NCI-H2107 treated with DMSO at 0.1 percent for 48 hours (cell line): ENCODE measurements at regions not wholly inside any gene's neighbourhood (a gene's known extent, or its start where the extent isn't known, plus 50 kb on each side); places are given as distances from the start of the nearest gene placed in this dataset.
"Not testable (repeated sequence)": the region's sequence is repeated elsewhere in the genome, so short reads cannot be mapped to it uniquely, and the experiment has no call there.

Experiments used
- DNase-seq: peaks from one replicate; lab custom pipeline; 2025; ENCODE audit not compliant: unreplicated experiment; lab: John Stamatoyannopoulos, UW

DNA sequence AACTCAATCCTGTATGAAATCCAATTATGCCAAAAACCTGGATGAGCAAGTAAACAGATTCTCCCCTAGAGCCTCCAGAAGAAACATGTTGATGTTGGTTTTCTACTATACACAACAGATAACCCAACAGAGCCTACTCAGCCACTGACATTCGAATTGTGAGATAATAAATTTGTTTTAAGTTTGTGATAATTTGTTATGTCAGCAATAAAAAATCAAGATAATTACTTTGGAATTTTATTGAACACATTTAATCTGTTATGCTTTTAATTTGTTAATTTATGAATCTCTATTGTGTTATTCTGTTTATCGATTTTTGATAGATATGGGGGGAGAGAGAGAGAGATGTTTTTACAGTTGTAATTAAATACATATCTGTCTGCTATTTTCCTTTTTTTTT is 1016.1 kb upstream of the PCDH7 start:
- DNase-seq = no peak

DNA sequence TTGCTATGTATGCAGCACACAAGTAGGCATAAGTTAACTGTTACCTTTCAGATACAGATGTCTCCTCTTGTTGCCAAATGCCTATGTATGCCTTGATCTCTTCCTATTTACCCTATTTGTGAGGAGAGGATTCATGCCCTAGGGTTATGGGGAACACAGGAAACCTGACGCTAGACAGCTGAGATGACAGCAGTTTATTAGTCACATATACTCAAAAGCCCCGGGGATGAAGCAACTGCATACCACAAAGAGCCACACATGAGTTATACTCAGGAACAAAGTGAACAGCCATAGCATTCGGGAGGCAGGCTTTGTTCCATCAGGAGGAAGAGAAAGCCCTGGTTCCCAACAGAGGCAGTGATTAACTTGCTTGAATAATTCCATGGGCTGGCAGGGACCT is 1011.7 kb upstream of the PCDH7 start:
- DNase-seq = no peak

DNA sequence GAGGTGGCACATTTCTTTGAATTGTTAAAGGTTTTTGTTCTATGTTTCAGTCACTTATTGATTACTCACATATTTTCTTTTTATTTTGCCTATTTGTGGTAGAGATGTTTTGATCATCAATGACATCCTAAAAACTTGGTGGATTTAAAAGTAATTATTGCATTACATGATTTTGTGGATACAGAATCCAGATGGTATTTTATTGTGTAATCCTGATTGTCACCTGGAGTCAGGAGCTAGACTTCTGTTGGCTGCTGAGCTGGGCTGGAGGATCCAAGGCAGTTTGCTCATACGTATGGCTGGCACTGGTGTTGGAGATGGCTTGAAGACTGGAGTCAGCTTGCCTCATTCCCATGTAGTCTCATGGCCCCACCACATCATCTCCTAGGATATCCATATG is 1009.6 kb upstream of the PCDH7 start:
- DNase-seq = no peak

DNA sequence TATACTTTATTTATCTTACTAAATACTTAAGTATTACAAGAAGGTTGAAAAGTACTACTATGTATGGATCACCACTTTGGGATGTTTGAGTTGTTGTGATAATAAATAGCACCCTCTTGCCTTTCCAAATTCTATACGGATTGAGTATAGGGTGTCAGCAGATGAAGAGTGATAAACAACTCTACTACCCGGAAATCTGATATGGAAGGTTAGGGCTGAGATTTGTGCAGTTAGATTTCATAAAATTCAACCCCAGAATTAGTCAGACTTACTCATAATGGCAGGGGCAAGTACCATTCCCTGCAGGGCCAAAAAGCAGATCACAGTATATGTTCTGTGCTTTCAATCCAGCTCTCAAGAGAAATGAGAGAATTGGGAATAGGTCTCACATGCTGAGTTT is 1008.9 kb upstream of the PCDH7 start:
- DNase-seq = no peak

DNA sequence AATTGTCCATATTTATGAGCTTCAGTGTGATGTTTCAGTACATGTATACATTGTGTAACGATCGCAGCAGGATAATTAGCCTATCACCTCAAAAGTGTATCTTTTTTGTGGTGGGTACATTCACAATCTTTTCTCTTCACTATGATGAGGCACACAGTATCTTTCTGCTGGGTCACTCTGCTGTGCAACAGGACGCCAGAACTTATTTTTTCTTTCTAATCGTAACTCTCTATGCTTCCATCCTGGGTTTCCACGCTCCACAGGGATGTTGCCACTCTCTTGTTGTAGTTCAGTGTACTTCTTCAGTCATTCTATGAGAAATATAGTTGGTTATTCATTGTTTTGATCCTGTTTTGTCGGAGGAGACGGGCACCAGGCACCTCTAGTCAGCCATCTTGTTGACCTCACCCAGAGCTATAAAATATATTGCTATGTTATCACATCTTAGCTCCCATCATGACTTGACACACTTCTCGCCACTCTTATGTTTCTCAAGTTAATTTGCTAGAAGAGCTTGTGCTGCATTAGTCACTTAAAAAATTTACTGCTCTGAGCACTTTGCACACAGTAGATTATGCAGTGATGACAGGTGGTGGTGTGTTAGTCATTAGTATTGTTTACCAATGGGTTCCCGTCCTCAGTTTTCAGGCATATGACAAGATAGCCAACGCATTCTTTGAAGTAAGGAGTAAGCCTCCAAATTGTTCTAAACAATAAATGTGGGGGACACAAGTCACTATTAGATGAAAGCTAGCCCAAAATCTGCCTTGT is 1002.7 kb upstream of the PCDH7 start:
- DNase-seq = no peak

DNA sequence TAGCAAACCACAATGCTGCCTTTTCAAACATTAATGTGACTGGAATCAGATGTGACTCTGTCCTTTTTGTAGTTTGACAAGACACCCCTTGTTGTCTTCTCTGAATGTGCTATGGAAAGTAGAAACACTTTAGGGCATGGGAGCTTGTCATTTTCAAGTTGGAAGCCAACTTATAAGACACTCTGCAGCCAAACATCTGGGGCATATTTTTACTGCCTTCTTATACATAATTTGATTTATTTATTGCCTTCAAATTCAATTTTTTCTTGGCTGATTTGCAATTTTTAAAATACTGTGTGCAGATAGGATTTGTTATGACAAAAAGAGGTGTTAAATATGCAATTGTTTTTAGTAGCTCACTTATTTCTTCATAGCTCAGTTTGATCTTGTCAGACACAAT is 1002.0 kb upstream of the PCDH7 start:
- DNase-seq = no peak

DNA sequence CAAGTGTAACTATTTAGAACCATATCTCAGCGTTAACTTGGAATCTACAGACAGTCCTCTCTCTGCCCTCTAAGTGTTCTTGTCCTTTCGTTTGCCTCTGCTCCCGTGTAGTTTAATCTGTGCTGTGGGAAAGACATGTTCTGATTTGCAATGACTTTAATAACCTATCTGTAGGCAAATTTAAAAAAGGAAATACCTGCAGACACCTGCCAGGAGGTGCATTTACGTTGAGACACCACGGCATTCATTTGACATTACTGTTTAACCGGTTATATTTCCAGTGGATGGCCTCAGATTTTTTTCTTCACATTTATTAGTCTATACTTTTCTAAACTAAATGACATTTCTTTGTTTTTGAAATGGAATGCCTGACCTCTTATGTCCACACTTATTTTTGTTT is 997.9 kb upstream of the PCDH7 start:
- no peak for DNase-seq

DNA sequence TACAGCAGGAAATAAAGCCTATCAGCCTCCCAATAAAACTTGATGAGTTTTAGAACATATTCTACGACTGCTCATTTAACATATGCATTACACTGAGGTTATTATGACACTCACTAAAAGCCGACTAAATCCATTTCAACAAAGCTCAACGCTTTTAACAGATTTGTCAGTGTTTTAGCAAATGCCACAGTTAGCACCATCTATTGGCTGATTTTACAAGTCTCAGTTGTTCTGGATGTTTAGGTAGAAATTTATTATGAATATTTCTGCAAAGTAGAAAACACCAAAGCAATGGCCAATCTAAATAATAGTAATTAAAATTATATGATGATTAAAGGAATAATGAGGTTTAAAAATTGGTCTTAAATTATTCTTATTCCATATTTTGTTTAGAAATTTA is 993.2 kb upstream of the PCDH7 start:
- DNase-seq = no peak

DNA sequence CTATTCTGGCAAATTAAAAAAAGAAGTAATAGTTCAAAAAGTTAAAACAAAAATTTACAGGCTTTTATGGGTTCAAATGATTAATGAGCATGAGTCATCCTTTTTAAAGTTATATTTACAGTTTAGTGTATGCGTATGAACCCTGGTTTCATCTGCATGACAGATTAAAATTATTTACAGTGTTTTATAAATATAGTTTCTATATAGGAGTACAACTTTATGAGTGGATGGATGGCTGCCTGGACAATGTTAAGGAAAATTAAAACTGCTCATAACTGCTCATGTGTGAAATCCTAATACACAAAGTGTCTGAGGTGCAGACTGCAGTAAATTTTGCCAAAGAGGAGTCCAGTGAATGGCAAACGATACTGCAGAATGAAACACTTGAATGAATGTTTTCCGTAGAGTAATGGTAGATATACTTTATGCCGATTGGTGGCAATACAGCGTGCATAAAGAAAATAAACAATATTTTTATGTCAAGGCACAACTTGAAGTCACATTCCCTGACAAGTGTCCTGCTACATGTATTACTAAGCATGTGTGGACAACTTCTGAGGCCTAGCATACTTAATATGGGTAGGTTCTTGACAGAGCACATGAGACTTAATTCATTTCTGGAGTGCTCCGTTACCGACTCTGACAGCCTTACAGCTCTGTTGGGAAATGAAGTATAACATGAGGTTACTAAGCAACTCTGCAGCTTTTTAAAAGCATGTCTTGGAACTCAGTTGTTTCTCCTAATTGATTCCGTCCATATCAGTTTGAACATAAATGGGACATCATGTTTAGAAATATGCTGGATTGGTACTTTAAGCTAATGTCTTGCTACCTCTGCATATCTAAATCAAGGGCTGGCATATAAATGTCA is 985.6 kb upstream of the PCDH7 start:
- DNase-seq = no peak

DNA sequence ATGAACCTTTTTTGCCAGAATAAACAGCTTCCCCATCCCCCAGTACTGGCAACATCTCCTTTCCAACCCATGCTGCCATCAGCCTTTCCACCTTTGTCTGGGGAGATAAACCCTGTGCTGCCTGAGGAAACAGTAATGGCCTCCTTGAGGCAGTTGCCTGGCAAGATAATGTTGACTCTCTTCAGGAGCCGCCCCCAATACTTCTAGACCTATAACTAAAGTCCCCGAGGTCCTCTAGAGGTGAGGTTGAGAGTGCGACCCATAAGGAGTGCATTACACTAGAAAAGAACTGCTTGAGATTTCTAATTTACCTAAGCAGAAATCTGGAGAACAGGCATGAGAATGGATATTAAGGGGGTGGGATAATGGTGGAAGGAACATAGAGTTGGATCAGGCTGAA is 963.2 kb upstream of the PCDH7 start:
- no peak for DNase-seq

DNA sequence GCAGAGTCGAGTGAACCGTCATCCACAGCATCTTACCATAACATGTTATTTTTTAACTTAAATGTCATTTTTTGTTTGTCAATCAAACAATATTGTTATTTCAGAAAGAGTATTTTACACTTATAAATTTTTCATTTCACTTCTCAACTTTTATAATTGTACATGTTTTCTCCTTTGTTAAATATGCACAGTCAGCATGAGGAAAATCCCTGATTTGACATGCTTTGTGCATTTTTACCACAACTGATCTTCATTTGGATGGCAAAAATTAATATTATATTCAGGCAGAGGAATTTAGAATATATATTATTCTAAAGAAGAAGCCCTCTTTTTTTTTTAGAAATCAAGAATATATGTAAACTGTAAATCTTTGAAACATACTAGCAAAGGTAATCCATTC is 958.0 kb upstream of the PCDH7 start:
- DNase-seq = no peak

DNA sequence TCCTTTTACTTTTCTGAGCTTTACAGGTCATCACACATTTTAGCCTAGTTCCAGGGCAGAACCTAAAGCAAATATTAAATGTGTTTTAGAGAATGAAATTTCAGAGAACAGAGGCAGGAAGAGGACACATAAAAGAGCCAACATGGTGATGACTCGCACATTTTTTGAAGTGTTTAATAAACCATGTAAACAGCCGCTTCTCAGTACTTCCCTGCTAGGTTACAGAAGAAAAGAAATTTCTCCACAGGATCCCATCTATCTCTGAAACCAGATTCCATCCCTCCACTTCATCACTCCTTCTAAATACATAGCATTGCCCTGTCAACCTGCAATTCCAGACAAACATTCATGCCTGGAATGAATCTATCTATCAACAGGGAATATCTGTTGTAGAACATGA is 949.5 kb upstream of the PCDH7 start:
- DNase-seq = no peak

DNA sequence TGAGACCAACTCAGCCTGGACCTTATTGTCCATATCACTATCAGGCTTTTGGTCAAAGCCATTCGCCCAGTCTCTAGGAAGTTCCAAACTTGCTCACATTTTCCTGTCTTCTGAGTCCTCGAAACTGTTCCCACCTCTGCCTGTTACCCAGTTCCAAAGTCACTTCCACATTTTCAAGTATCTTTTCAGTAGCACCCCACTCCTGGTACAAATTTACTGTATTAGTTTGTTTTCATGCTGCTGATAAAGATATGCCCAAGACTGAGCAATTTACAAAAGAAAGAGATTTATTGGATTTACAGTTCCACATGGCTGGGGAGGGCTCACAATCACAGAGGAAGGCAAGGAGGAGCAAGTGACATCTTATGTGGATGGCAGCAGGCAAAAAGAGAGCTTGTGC is 932.0 kb upstream of the PCDH7 start:
- not testable (repeated sequence) for DNase-seq

DNA sequence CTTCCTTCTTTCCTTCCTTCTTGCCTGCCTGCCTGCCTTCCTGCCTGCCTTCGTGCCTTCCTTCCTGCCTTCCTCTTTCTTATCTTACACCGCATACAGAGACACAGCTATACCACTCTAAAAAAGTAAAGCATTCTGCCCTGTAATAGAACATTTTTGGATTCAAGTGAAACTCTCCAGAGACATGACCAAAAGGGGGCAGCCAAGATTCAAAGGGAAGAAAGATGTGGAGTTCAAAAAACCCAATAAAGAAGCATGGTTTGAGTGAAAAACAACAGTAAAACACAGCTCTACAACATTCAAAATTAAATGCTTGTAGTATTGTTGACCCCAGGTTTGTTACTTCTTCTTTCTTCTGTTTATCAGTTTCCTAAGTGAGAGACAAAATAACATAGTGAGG is 914.9 kb upstream of the PCDH7 start:
- peak; percentile 17 for DNase-seq

DNA sequence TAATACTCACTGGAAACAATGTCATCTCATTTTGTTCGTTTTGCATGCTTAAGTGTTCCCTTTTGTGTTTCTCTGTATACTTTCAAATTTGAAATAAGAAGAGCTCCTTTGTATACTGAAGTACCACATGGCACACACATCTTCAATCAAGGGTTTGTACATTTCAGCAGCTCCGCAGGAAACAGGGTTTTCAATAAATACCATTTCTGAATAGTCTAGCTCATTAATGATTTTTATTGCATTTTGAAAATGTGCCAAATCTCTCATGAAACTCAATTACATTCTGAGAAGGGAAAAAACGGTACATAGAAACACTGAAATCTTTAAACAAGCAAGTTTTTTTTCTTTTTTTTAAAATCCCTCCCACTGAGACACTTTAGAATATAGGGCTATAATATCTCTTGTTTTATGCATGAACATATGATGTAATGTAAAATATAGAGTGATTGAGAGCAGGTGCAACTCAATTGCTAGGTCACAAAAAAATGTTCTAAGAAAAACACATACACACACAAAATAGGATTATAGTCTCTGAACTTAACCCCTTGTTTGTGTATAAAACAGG is 914.2 kb upstream of the PCDH7 start:
- DNase-seq = peak; percentile 44

DNA sequence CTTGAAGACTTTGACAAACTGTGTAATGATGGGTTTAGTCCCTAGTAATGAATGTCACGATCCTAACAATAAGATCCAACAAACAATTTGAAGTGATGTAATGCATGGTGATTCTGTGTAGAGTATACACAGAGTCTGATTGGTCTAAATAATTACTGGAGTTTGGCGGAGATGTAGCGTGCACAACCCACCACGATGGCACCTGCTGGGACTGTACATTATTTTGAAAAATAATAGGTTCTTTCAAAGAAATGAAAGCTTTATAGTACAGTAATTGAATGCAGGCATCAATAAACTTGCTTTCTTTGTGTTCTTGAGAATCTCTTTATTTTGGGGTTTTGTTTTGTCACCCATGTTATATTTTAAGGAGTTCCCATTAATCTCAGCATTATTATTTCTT is 902.2 kb upstream of the PCDH7 start:
- no peak for DNase-seq

DNA sequence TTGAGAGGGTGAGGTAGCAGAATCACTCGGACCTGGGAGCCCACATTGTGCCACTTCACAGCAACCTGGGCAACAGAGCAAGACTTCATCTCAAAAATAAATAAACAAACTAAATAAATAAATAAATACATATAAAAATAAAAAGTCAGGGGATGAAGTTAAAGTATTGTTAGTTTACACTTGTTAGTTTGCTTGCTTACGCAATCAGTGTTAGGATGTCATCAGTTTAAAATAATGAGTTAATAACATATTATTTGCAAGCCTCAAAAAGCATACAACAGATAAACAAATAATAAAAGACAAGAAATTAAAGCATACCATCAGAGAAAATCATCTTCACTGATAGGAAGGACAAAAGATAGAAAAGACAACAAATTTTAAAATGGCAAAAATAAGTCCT is 891.1 kb upstream of the PCDH7 start:
- no peak for DNase-seq

DNA sequence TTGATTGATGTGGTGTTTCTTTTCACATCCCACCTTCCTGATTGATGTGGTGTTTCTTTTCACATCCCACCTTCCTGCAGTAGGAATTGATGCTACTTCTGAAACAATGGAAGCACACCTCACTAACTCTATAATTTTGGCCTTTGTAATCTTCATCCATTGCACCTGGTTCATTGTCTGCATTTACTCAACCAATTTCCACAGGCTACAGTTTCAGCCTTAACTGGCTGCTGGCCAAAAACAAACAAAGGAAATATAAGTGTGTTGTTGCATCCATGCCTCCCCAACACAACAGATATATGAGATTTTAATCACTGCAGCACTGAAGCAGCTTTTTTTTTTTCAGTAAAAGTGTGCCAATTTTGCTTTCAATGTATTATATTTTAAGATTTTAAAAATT is 867.6 kb upstream of the PCDH7 start:
- peak; percentile 64 for DNase-seq

DNA sequence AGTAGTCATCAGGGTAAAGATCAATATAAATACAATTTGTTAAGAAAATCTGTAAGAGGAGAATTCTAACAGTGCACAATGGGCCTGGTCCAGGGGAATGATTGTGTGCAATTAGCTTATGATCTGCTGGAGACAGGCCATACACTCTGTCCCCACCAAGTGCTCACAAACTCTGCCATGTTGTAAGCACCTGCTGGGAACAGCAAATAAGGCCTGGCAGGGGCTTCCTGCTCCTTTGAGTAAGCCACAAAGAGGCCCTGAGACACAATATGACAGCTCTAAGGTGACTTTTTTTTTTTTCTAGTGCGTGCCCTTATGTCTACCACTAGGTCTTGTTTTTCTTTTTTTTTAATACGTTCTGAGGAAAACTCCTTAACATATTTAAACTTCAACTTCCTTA is 866.3 kb upstream of the PCDH7 start:
- peak; percentile 4 for DNase-seq

DNA sequence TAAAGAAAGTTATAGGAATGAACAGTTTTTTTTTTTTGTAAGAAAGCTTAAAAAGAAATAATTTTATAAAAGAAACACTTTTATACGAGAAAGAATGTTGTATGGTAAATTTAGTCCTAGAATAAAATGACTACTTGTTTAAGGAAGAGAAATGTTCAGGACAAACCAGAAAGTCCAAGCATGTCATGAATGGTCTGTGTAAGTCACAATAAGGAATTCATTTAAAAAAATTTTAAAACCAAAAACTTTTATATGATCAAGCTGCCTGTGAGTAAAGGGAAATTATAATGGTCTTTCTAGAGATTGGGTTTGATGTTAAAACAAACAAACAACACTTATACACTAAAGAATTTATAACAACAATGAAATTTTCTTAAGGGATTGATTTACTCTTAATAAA is 858.9 kb upstream of the PCDH7 start:
- no peak for DNase-seq

DNA sequence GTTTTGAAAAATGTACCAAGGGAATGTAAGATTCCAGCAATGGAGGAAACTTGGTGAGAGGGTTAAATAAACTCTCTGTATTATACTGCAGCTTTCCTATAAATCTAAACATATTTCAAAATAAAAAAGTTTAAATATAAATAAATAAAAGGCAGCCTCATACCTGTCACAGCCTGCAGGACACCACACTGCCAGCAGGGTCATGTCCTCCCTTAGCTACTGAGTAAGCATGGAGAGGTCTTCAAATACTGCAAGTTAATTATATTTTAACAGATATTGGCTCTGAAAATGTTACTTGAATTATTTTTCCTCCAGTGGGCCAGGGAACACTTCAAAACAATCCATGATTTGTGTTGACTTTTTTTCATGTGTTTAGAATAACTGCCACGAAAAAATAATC is 852.8 kb upstream of the PCDH7 start:
- DNase-seq = no peak

DNA sequence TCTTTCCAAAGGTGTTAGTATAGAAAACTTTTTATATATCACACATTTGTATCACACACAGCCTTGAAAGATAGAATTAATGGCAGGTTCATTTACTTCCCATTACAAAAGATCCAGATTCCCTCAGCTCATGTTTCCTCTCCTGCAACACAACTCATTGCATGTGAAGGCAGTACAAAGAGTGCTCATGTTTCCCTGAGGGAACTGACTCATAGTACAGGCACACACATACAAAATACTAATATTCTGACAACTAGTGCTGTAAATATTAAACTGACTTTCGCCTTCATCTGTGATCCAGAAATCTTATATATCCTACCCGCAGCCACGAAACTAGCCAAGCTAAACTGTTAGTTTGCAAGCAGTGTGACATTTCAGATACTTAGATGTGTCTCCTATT is 819.8 kb upstream of the PCDH7 start:
- no peak for DNase-seq
